PC-9 (cell line): ENCODE measurements at regions not wholly inside any gene's neighbourhood (a gene's known extent, or its start where the extent isn't known, plus 50 kb on each side); places are given as distances from the start of the nearest gene placed in this dataset.

ENCODE experiments used
- EZH2 ChIP-seq: fragments of 200-600 bp; sonication (generic); IDR thresholded peaks from 2 replicates; pipeline ENCODE4 v1.8.0; 2017; ENCODE audit warnings: antibody characterized with exemption, low read depth
- TF ChIP-seq, protein P1 (sequence below): fragments of 200-600 bp; sonication (generic); conservative IDR thresholded peaks from 2 replicates; pipeline ENCODE4 v1.6.1; 2017; ENCODE audit warnings: mixed run types, antibody characterized with exemption, mild to moderate bottlenecking, moderate library complexity

DNA sequence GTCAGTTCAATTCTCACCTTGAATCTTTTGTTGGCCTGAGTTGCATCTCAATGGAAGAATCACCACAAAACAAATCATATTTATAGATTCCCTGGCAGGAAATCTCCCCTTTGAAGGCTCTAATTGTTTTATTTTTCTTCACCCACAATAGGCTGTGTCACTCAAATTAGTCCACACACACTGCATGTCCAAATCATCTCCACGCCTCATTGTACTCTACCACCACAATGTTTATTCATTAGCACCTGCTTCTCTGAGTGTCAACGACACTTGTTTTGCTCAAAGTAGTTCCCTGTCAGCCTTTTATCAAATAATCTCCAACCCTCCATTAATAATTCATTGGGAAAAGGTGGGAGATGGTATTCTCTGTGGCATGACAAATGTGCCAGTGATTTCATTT lies 164.3 kb downstream of the ABCC12 start:
- TF ChIP-seq, protein P1, sequence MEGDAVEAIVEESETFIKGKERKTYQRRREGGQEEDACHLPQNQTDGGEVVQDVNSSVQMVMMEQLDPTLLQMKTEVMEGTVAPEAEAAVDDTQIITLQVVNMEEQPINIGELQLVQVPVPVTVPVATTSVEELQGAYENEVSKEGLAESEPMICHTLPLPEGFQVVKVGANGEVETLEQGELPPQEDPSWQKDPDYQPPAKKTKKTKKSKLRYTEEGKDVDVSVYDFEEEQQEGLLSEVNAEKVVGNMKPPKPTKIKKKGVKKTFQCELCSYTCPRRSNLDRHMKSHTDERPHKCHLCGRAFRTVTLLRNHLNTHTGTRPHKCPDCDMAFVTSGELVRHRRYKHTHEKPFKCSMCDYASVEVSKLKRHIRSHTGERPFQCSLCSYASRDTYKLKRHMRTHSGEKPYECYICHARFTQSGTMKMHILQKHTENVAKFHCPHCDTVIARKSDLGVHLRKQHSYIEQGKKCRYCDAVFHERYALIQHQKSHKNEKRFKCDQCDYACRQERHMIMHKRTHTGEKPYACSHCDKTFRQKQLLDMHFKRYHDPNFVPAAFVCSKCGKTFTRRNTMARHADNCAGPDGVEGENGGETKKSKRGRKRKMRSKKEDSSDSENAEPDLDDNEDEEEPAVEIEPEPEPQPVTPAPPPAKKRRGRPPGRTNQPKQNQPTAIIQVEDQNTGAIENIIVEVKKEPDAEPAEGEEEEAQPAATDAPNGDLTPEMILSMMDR, result no peak
- no peak for TF ChIP-seq EZH2
